Esophagus muscularis mucosa (tissue), 4 donors: ENCODE measurements at regions not wholly inside any gene's neighbourhood (a gene's known extent, or its start where the extent isn't known, plus 50 kb on each side); places are given as distances from the start of the nearest gene placed in this dataset.

Source experiments
- CTCF ChIP-seq, 3 experiments: fragments of 200-600 bp in 2 of 3; fragments of 450-650 bp in 1 of 3; sonication (generic) in 2 of 3; IDR thresholded peaks; one replicate each; pipeline ENCODE4 v1.5.1; 2017 to 2019; ENCODE audit warnings: antibody characterized with exemption in 3 of 3, mild to moderate bottlenecking in 2 of 3, moderate library complexity in 1 of 3
- EP300 ChIP-seq: sonication (generic); formaldehyde crosslinking; IDR thresholded peaks from one replicate; pipeline ENCODE4 v1.6.1; 2017; ENCODE audit warnings: antibody characterized with exemption
- POLR2A ChIP-seq: fragments of 450-650 bp; IDR thresholded peaks from one replicate; pipeline ENCODE4 v1.6.1; 2017; ENCODE audit warnings: antibody characterized with exemption, moderate library complexity, mild to moderate bottlenecking, low read depth
- POLR2AphosphoS5 ChIP-seq, 2 donors: sonication (generic); formaldehyde crosslinking; IDR thresholded peaks; one replicate each; pipeline ENCODE4 v1.6.1; 2017; ENCODE audit warnings: antibody characterized with exemption in 2 of 2

- TF ChIP-seq CTCF (IDR thresholded peaks at IDR 0.05) (no peak), POLR2A (no peak), EP300 (no peak), POLR2AphosphoS5 (IDR thresholded peaks at IDR 0.05) (no peak)
These were observed 640.6 kb downstream of the TBC1D22A start for GRCh38 chr22:47402876-47403525.
